Osteocyte (in vitro differentiated cells): ENCODE measurements at regions not wholly inside any gene's neighbourhood (a gene's known extent, or its start where the extent isn't known, plus 50 kb on each side); places are given as distances from the start of the nearest gene placed in this dataset.
A peak's percentile ranks its signal among the peaks of the same experiment; 100 is the strongest.

Experiments used
- DNase-seq: peaks from one replicate; pipeline ENCODE4 v3.0.0; 2021; ENCODE audit warnings: mixed read lengths; ENCODE audit not compliant: unreplicated experiment; ENCODE audit errors: extremely low spot score
- H3K27ac Mint-ChIP-seq: one replicate; pipeline ENCODE4 v1.8.0; 2021; ENCODE audit warnings: mild to moderate bottlenecking, mixed read lengths; ENCODE audit not compliant: unreplicated experiment
- H3K27me3 Mint-ChIP-seq: one replicate; pipeline ENCODE4 v1.8.0; 2021; ENCODE audit warnings: mixed read lengths; ENCODE audit not compliant: unreplicated experiment
- H3K36me3 Mint-ChIP-seq: one replicate; pipeline ENCODE4 v1.8.0; 2021; ENCODE audit warnings: mixed read lengths; ENCODE audit not compliant: unreplicated experiment
- H3K4me1 Mint-ChIP-seq: one replicate; pipeline ENCODE4 v1.8.0; 2021; ENCODE audit warnings: mixed read lengths; ENCODE audit not compliant: unreplicated experiment
- H3K4me3 Mint-ChIP-seq: one replicate; pipeline ENCODE4 v1.8.0; 2021; ENCODE audit warnings: mild to moderate bottlenecking, moderate library complexity, mixed read lengths; ENCODE audit not compliant: unreplicated experiment
- H3K9me3 Mint-ChIP-seq: one replicate; pipeline ENCODE4 v1.8.0; 2021; ENCODE audit warnings: mixed read lengths; ENCODE audit not compliant: unreplicated experiment
- CTCF ChIP-seq: fragments of 200-600 bp; sonication (generic); IDR thresholded peaks from 2 replicates; pipeline ENCODE4 v1.5.0; 2021; ENCODE audit warnings: antibody characterized with exemption, mild to moderate bottlenecking, moderate library complexity

- Mint-ChIP-seq H3K27ac (no peak overlapping the region), H3K9me3 (peaks cover 17% of the 10 kb centered on the region), H3K4me1 (peaks cover 19% of the 10 kb centered on the region), H3K36me3 (peaks cover 10% of the 10 kb centered on the region), H3K4me3 (no peak overlapping the region), H3K27me3 (no peaks in the 10 kb centered on the region)
- no peak for TF ChIP-seq CTCF
- DNase-seq = no peak
Measured at GRCh38 chr18:30139631-30140287, 902.8 kb downstream of the DSC3 start.

DNA sequence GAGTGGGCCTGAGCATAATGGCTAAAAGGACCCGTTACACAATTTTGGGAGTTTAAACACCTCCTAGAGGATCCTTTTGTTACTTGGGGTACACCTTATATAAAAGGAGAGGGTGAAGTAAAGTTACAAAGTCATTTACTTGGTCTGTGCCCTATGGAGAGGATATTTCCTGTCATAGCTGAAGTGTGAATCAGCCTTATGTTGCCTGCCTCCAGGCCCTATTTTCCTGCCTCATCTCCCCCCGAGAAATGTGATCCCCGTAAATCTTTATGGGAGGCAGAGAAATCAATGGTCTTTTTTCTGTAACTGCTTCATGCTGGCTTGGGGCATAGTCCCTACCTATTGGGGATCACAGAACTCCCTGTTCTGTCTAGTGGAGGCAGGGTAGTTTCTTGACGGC is 906.6 kb downstream of the DSC3 start:
- peaks cover 15% of the 10 kb centered on the region for H3K4me1 Mint-ChIP-seq
- H3K9me3 Mint-ChIP-seq = peaks cover 8% of the 10 kb centered on the region
- no peak overlapping the region for H3K4me3 Mint-ChIP-seq
- H3K27ac Mint-ChIP-seq = no peak overlapping the region
- no peak for TF ChIP-seq CTCF
- peaks cover 7% of the 10 kb centered on the region for H3K36me3 Mint-ChIP-seq
- H3K27me3 Mint-ChIP-seq = no peaks in the 10 kb centered on the region
- DNase-seq = no peak

GRCh38 chr18:30134020-30134419 is 908.5 kb downstream of the DSC3 start:
- DNase-seq = no peak
- Mint-ChIP-seq H3K4me3 (no peak overlapping the region), H3K36me3 (peaks cover 2% of the 10 kb centered on the region), H3K9me3 (peaks cover 3% of the 10 kb centered on the region), H3K27me3 (no peaks in the 10 kb centered on the region), H3K27ac (no peak overlapping the region), H3K4me1 (peaks cover 15% of the 10 kb centered on the region)
- TF ChIP-seq CTCF = no peak

- Mint-ChIP-seq H3K27me3 (no peaks in the 10 kb centered on the region), H3K4me3 (no peak overlapping the region), H3K9me3 (peaks cover 3% of the 10 kb centered on the region), H3K36me3 (peaks cover 2% of the 10 kb centered on the region), H3K4me1 (peaks cover 10% of the 10 kb centered on the region), H3K27ac (no peak overlapping the region)
- TF ChIP-seq CTCF = no peak
- no peak for DNase-seq
Measured at GRCh38 chr18:30132959-30133358, 909.6 kb downstream of the DSC3 start.

DNA sequence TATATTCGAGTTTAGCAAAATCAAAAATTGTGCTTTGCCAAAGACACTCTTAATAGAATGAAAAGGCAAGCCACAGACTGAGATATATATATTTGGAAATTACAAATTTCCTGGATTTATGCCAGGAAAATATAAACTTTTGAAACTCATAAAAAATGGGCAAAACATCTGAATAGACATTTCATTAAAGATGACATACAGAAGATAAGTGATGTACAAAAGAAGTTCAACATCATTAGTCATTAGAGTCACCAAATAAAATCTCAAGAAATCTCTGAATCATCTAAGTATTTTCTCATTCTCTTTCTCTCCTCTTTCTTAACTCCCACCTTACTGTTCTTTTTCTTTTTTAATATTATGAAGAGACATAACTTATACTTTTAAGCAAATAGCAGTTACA is 921.1 kb downstream of the DSC3 start:
- Mint-ChIP-seq H3K9me3 (peaks cover 15% of the 10 kb centered on the region), H3K4me1 (peaks cover 15% of the 10 kb centered on the region), H3K27ac (peak overlapping the region; percentile 21), H3K27me3 (no peaks in the 10 kb centered on the region), H3K36me3 (peaks cover 9% of the 10 kb centered on the region), H3K4me3 (no peak overlapping the region)
- TF ChIP-seq CTCF = no peak
- DNase-seq = no peak
